ENCODE measurements at regions not wholly inside any gene's neighbourhood (a gene's known extent, or its start where the extent isn't known, plus 50 kb on each side); places are given as distances from the start of the nearest gene placed in this dataset.

- H4K5ac ChIP-seq (ENCODE audit: insufficient read length, low read depth, low read length): no peak overlapping the region
- H3K14ac ChIP-seq (ENCODE audit: insufficient read depth, low read length): no peak overlapping the region
- H3K27me3 ChIP-seq (ENCODE audit: insufficient read depth, low read length): no peaks in the 10 kb centered on the region
- no peaks in the 10 kb centered on the region for H3K23me2 ChIP-seq (ENCODE audit: insufficient read length, low read depth, low read length, poor library complexity, severe bottlenecking)
- no peak overlapping the region for H4K91ac ChIP-seq (ENCODE audit: insufficient read length, low read depth, low read length)
- no peaks in the 10 kb centered on the region for H3K4me1 Mint-ChIP-seq
- H3K9me3 Mint-ChIP-seq: no peaks in the 10 kb centered on the region
- no peak overlapping the region for H3K23ac ChIP-seq (ENCODE audit: insufficient read length, low read depth, low read length)
- no peaks in the 10 kb centered on the region for H3K4me1 ChIP-seq (ENCODE audit: insufficient read depth, low read length)
- no peak overlapping the region for H3K4me2 ChIP-seq (ENCODE audit: insufficient read depth, insufficient read length, low read length)
- H3K9ac ChIP-seq (ENCODE audit: extremely low read depth, insufficient read length, low read length): no peak overlapping the region
- H3K79me1 ChIP-seq (ENCODE audit: insufficient read depth, low read depth, low read length, poor library complexity, severe bottlenecking): no peaks in the 10 kb centered on the region
- no peak overlapping the region for H2BK120ac ChIP-seq (ENCODE audit: low read depth, low read length, poor library complexity, severe bottlenecking)
- H3K27ac Mint-ChIP-seq: no peak overlapping the region
- no peak overlapping the region for H2AFZ ChIP-seq (ENCODE audit: low read length)
- H3K18ac ChIP-seq (ENCODE audit: insufficient read length, low read depth, low read length): no peak overlapping the region
- no peak overlapping the region for H2BK5ac ChIP-seq (ENCODE audit: insufficient read length, low read length)
- no peak overlapping the region for H2BK12ac ChIP-seq (ENCODE audit: insufficient read length, low read depth, low read length)
- no peak overlapping the region for H3K56ac ChIP-seq (ENCODE audit: insufficient read length, low read depth, low read length)
- no peak overlapping the region for H3K4me3 Mint-ChIP-seq
- H3K4ac ChIP-seq (ENCODE audit: low read depth, low read length): no peak overlapping the region
- H2AK5ac ChIP-seq (ENCODE audit: insufficient read length, low read length): no peak overlapping the region
- H4K8ac ChIP-seq (replicated peaks; ENCODE audit: insufficient read length, low read depth, low read length): no peak overlapping the region
- H3K79me2 ChIP-seq (ENCODE audit: insufficient read depth, low read length): no peaks in the 10 kb centered on the region
- no peaks in the 10 kb centered on the region for H3K27me3 Mint-ChIP-seq (ENCODE audit: low read depth)
- H2BK15ac ChIP-seq (ENCODE audit: low read depth, low read length): no peak overlapping the region
- H3K9me3 ChIP-seq (ENCODE audit: control insufficient read depth, low read depth, low read length): no peaks in the 10 kb centered on the region
- H3T11ph ChIP-seq (ENCODE audit: low read length): no peak overlapping the region
- DNase-seq: no peak
- H3K36me3 Mint-ChIP-seq (ENCODE audit: insufficient read depth in 1 of 3, low read depth in 3 of 3): no peaks in the 10 kb centered on the region
- TF ChIP-seq CTCF (conservative IDR thresholded peaks at IDR 0.05): no peak
- no peak overlapping the region for H3K27ac ChIP-seq (ENCODE audit: insufficient read length, low read depth, low read length)
- 100% methylated on average over 1 of the region's 3 CpGs for WGBS (ENCODE audit: extremely low coverage, insufficient read length, low lambda C conversion rate)
- no peak overlapping the region for H2BK20ac ChIP-seq (ENCODE audit: low read depth, low read length, poor library complexity, severe bottlenecking)
- H4K20me1 ChIP-seq (ENCODE audit: control insufficient read depth, insufficient read depth, insufficient read length): no peaks in the 10 kb centered on the region
Measured at GRCh38 chr16:63311313-63311712, 1275.1 kb upstream of the CDH8 start.

Measured in H9 (cell line).